NCI-H1417 (cell line): ENCODE measurements at regions not wholly inside any gene's neighbourhood (a gene's known extent, or its start where the extent isn't known, plus 50 kb on each side); places are given as distances from the start of the nearest gene placed in this dataset.

ENCODE experiments used
- DNase-seq, 3 experiments: peaks; one replicate each; lab custom pipeline; 2025; lab: John Stamatoyannopoulos, UW

GRCh38 chr3:76969996-76970615 lies 69.8 kb upstream of the ROBO2 start:
- DNase-seq: no peak

GRCh38 chr3:76972624-76973296 lies 67.1 kb upstream of the ROBO2 start:
- no peak for DNase-seq

GRCh38 chr3:76976996-76977395 lies 62.9 kb upstream of the ROBO2 start:
- DNase-seq: no peak

- DNase-seq: no peak
Observed at GRCh38 chr3:76985645-76986044, 54.3 kb upstream of the ROBO2 start.

- DNase-seq: no peak
Observed at GRCh38 chr3:76986876-76987474, 52.9 kb upstream of the ROBO2 start.
